Small intestine (tissue), 7 donors: ENCODE measurements at regions not wholly inside any gene's neighbourhood (a gene's known extent, or its start where the extent isn't known, plus 50 kb on each side); places are given as distances from the start of the nearest gene placed in this dataset.
"Not testable (repeated sequence)": the region's sequence is repeated elsewhere in the genome, so short reads cannot be mapped to it uniquely, and the experiment has no call there.

Experiments
- DNase-seq, 2 donors: peaks; one replicate each; pipeline versions ENCODE4 v3.0.0 to v3.0.0-alpha.2; 2013
- FAIRE-seq: peaks from 2 replicates; lab custom pipeline; 2012; peaks lifted over from hg19 to GRCh38; lab: Jason Lieb, UNC
- H3K27ac ChIP-seq, 3 donors: one replicate each; pipeline ENCODE4 v1.5.1; 2013; ENCODE audit warnings: low read length in 2 of 3, mild to moderate bottlenecking in 2 of 3, control low read depth in 1 of 3, inconsistent platforms in 1 of 3, low read depth in 1 of 3, moderate library complexity in 1 of 3
- H3K27me3 ChIP-seq, 3 donors: one replicate each; pipeline ENCODE4 v1.6.1; 2013; ENCODE audit warnings: low read length in 3 of 3, inconsistent platforms in 1 of 3; ENCODE audit not compliant: control insufficient read depth in 3 of 3, insufficient read depth in 3 of 3
- H3K36me3 ChIP-seq, 3 donors: one replicate each; pipeline ENCODE4 v1.6.1; 2013; ENCODE audit warnings: low read length in 3 of 3, inconsistent platforms in 1 of 3, low read depth in 1 of 3, mild to moderate bottlenecking in 1 of 3, moderate library complexity in 1 of 3; ENCODE audit not compliant: control insufficient read depth in 3 of 3, insufficient read depth in 2 of 3
- H3K4me1 ChIP-seq, 3 donors: one replicate each; pipeline ENCODE4 v1.6.1; 2013; ENCODE audit warnings: low read length in 2 of 3, inconsistent platforms in 1 of 3, low read depth in 1 of 3, mild to moderate bottlenecking in 1 of 3, moderate library complexity in 1 of 3; ENCODE audit not compliant: control insufficient read depth in 3 of 3, insufficient read depth in 2 of 3
- H3K4me3 ChIP-seq, 3 donors: one replicate each; pipeline ENCODE4 v1.5.1; 2013; ENCODE audit warnings: low read length in 3 of 3, control low read depth in 1 of 3, inconsistent platforms in 1 of 3, low read depth in 1 of 3, mild to moderate bottlenecking in 1 of 3, moderate library complexity in 1 of 3
- H3K9me3 ChIP-seq, 2 donors: one replicate each; pipeline ENCODE4 v1.6.1; 2013; ENCODE audit warnings: low read depth in 1 of 2, low read length in 1 of 2; ENCODE audit not compliant: control insufficient read depth in 2 of 2, insufficient read depth in 1 of 2
- WGBS, 3 donors: extraction: QIAGEN DNeasy Blood & Tissue Kit; methylation state at CpG; one replicate each; pipeline ENCODE4 v1.1.7; 2013; 5-methylcytosine and 5-hydroxymethylcytosine counted together
- donor health status: healthy with polysubstance abuse.
- donor health status: control.
- donor health status: control.
- donor health status: Bipolar disorder and iron deficiency.
- donor health status: healthy.

- no peak for FAIRE-seq
- Histone ChIP-seq H3K27ac (no peak overlapping the region), H3K4me1 (no peaks in the 10 kb centered on the region), H3K4me3 (no peak overlapping the region), H3K27me3 (no peaks in the 10 kb centered on the region), H3K9me3 (no peaks in the 10 kb centered on the region), H3K36me3 (peaks cover 1 to 27% (median 5%) of the 10 kb centered on the region in 3 donors)
- WGBS, 3 donors, result 75 to 90% (median 83%) methylated on average over 11 of the region's 11 CpGs
- no peak for DNase-seq
Observed at GRCh38 chr15:62658498-62658897, 384.0 kb upstream of the TPM1 start.

- Histone ChIP-seq H3K4me3 (no peak overlapping the region), H3K9me3 (peaks cover 0 to 9% of the 10 kb centered on the region in 2 donors), H3K27me3 (no peaks in the 10 kb centered on the region), H3K36me3 (peaks cover 0 to 17% (median 2%) of the 10 kb centered on the region in 3 donors), H3K4me1 (no peaks in the 10 kb centered on the region), H3K27ac (no peak overlapping the region)
- FAIRE-seq (peak; percentile 85), DNase-seq (peak; percentile 11 to 31)
Observed at GRCh38 chr15:62663547-62663946, 379.0 kb upstream of the TPM1 start.

GRCh38 chr15:62665449-62665848 is 377.1 kb upstream of the TPM1 start:
- 80 to 96% (median 87%) methylated on average over 4 of the region's 4 CpGs for WGBS, 3 donors
- H3K27ac ChIP-seq, result no peak overlapping the region
- H3K4me3 ChIP-seq, result no peak overlapping the region
- peaks cover 0 to 23% (median 6%) of the 10 kb centered on the region in 3 donors for H3K36me3 ChIP-seq
- peaks cover 0 to 14% of the 10 kb centered on the region in 2 donors for H3K9me3 ChIP-seq
- no peaks in the 10 kb centered on the region for H3K27me3 ChIP-seq
- H3K4me1 ChIP-seq, result no peaks in the 10 kb centered on the region
- FAIRE-seq (no peak), DNase-seq (no peak)

GRCh38 chr15:62666046-62666445 is 376.5 kb upstream of the TPM1 start:
- DNase-seq, result no peak
- Histone ChIP-seq H3K4me3 (no peak overlapping the region), H3K27ac (no peak overlapping the region), H3K27me3 (no peaks in the 10 kb centered on the region), H3K4me1 (no peaks in the 10 kb centered on the region), H3K36me3 (peaks cover 0 to 23% (median 6%) of the 10 kb centered on the region in 3 donors), H3K9me3 (peaks cover 0 to 17% of the 10 kb centered on the region in 2 donors)
- 95 to 99% (median 97%) methylated on average over 4 of the region's 4 CpGs for WGBS, 3 donors
- no peak for FAIRE-seq

GRCh38 chr15:62672268-62672667 is 370.3 kb upstream of the TPM1 start:
- Histone ChIP-seq H3K27me3 (no peaks in the 10 kb centered on the region), H3K36me3 (peaks cover 0 to 30% (median 15%) of the 10 kb centered on the region in 3 donors), H3K9me3 (peaks cover 0 to 7% of the 10 kb centered on the region in 2 donors), H3K27ac (no peak overlapping the region), H3K4me3 (no peak overlapping the region), H3K4me1 (no peaks in the 10 kb centered on the region)
- FAIRE-seq (no peak), DNase-seq (no peak)
- WGBS, 3 donors, result 73 to 83% (median 77%) methylated on average over 2 of the region's 2 CpGs

- 88 to 95% (median 91%) methylated on average over 6 of the region's 6 CpGs for WGBS, 3 donors
- Histone ChIP-seq H3K4me1 (no peaks in the 10 kb centered on the region), H3K27me3 (no peaks in the 10 kb centered on the region), H3K9me3 (no peaks in the 10 kb centered on the region), H3K27ac (no peak overlapping the region), H3K36me3 (peaks cover 0 to 31% (median 8%) of the 10 kb centered on the region in 3 donors), H3K4me3 (no peak overlapping the region)
- DNase-seq (no peak), FAIRE-seq (no peak)
Observed at GRCh38 chr15:62676891-62677290, 365.7 kb upstream of the TPM1 start.

- DNase-seq (no peak), FAIRE-seq (no peak)
- Histone ChIP-seq H3K4me1 (no peaks in the 10 kb centered on the region), H3K4me3 (no peak overlapping the region), H3K36me3 (peaks cover 0 to 27% (median 6%) of the 10 kb centered on the region in 3 donors), H3K9me3 (no peaks in the 10 kb centered on the region), H3K27ac (no peak overlapping the region), H3K27me3 (no peaks in the 10 kb centered on the region)
- 92 to 96% (median 93%) methylated on average over 6 of the region's 6 CpGs for WGBS, 3 donors
Observed at GRCh38 chr15:62681939-62682896, 360.3 kb upstream of the TPM1 start.

GRCh38 chr15:62683192-62683591 is 359.4 kb upstream of the TPM1 start:
- not testable (repeated sequence) for H3K27me3 ChIP-seq, H3K4me1 ChIP-seq, H3K4me3 ChIP-seq, DNase-seq, FAIRE-seq, H3K27ac ChIP-seq, H3K9me3 ChIP-seq
- peaks cover 0 to 24% (median 8%) of the 10 kb centered on the region in 3 donors for H3K36me3 ChIP-seq
- 93 to 96% (median 94%) methylated on average over 6 to 7 of the region's 8 CpGs for WGBS, 3 donors
